NCI-H1694 (cell line): ENCODE measurements at regions not wholly inside any gene's neighbourhood (a gene's known extent, or its start where the extent isn't known, plus 50 kb on each side); places are given as distances from the start of the nearest gene placed in this dataset.

Experiments used
- DNase-seq: peaks from one replicate; lab custom pipeline; 2025; lab: John Stamatoyannopoulos, UW

GRCh38 chr9:108645520-108645919 lies 210.3 kb downstream of the ACTL7B start:
- DNase-seq = no peak

DNA sequence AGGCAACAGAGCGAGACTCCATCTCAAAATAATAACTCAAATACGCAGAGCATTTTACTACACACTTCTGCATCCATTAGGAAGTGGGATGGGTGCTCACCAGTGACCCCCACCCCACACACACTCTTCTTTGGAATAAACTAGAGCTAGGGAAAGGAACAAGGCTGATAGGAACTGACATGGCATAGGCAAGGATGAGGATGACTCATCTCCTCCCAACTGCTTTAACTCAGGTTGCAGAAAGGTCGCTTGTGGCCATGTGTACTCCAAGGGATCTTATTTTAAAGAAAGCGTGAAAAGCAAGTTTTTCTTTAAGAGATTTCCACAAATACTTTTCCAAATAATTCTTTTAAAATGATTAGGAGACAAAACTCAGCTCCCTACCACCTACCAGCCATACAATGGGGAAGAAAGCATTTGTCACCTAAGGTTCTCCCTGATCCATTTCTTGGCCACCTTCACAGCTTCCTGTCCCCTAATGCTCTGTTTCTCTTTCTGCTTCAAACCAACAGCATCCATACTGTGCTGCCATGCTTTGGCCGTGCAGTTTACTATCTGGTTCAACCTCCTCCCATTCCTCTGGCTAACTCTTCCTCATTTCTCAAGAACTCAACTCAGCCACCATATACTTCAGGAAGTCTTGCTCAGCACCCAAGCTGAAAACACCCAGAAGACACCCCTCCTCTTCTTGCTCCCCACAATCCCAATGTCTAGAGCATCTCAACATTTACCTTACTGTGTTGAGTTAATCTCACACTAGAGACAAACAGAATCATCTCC lies 211.9 kb downstream of the ACTL7B start:
- DNase-seq = no peak

- DNase-seq = no peak
These were observed 212.9 kb downstream of the ACTL7B start for GRCh38 chr9:108642871-108643270.

DNA sequence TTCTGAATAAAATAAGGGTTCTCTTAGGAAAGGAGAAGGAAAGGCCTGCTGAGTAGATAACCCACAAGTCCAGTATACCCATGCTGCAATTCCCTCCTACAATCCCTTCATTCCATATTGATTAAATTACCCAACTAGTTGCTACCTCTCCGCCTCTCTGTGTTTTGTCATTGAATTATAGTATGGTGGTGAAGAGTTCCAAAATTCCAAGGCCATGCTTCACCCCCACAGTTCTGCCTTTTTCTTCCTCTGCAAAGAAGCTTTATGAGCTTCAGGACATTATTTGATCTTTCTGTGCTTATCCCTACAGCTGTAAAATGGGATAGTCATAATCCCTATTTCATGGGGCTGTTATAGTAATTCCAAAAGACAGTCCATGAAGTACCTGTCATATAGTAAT lies 215.6 kb downstream of the ACTL7B start:
- DNase-seq = no peak

- DNase-seq = no peak
These were observed 216.1 kb downstream of the ACTL7B start for GRCh38 chr9:108639696-108640095.

- DNase-seq = no peak
These were observed 216.7 kb downstream of the ACTL7B start for GRCh38 chr9:108639091-108639490.

GRCh38 chr9:108637340-108637739 lies 218.4 kb downstream of the ACTL7B start:
- no peak for DNase-seq

- no peak for DNase-seq
These were observed 219.8 kb downstream of the ACTL7B start for GRCh38 chr9:108636013-108636412.

GRCh38 chr9:108634672-108635462 lies 220.9 kb downstream of the ACTL7B start:
- no peak for DNase-seq

DNA sequence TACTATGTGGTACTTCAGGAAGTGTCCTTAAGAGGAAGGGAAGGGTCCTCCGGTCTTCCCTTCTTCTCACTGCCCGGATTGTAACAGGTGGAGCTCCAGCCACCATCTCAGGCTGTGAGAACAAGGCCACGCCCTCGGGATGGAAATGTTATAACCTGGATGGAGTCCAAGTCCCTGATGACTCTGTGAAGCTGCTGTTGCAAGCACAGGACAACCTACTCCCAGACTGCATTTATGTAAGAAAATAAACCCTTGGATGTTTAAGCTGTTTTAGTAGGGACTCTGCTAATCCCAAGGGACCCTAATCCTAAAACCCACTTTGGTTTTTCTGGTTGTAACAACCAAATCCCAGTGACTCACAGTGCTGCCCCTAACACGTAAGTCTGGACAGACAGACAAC lies 221.6 kb downstream of the ACTL7B start:
- DNase-seq = peak; percentile 39

GRCh38 chr9:108631496-108632285 lies 224.1 kb downstream of the ACTL7B start:
- DNase-seq = no peak

- DNase-seq = no peak
These were observed 227.5 kb downstream of the ACTL7B start for GRCh38 chr9:108628316-108628715.

DNA sequence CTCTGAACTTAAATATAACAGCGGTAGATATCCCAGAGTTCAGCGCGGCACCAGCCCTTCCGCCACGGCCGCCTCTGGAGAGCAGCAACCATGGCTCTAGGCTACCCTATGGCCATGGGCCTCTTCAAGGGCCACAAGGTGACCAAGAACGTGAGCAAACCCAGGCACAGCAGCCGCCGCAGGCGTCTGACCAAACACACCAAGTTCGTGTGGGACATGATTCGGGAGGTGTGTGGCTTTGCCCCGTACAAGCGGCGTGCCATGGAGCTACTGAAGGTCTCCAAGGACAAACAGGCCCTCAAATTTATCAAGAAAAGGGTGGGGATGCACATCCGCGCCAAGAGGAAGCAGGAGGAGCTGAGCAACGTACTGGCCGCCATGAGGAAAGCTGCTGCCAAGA lies 229.0 kb downstream of the ACTL7B start:
- no peak for DNase-seq

- no peak for DNase-seq
These were observed 233.6 kb downstream of the ACTL7B start for GRCh38 chr9:108621991-108622855.

- DNase-seq = no peak
These were observed 235.0 kb downstream of the ACTL7B start for GRCh38 chr9:108620767-108621166.

DNA sequence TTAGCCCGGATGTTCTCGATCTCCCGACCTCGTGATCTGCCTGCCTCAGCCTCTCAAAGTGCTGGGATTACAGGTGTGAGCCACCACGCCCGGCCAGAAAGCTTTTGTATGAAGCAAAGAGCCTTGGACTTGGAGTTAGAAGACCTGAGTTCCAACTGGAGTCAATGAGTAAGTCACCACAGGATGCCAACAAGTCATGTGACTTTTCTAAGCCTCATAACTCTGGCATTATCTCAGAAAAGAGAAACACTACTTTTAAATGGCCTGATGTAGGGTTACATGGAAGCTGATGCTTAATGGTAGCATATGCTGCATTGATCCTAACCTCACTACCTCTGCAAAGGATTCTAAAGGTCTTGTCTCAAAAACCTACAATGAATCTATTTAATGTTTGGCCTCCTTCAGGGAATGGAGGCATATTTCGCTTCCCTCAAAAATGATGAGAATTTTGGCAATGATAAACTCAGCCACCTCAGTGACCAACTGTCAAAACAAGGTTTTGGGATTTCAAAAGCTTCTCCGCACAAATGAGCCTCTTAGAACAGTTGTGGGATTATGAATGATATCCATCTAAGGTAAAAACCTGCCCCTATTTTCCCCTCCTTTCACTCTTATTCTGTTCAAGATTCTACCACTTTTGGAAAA lies 236.8 kb downstream of the ACTL7B start:
- DNase-seq = no peak

DNA sequence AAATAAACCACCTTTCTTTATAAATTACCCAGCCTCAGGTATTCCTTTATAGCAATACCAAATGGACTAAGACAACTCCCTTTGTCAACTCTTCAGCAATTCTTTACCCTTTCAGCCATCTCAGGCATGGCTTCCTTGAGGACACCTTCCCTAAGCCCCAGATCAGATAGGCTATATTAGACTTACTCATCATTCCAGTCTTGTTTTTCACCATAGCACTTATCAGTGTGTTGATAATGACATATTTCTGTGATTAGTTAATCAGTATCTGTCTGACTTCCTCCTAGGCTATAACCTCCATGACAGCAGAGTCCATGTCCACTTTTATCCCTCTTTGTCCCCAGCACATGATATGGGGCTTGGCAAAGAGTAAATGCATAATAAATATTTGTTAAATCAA lies 238.1 kb downstream of the ACTL7B start:
- no peak for DNase-seq

- DNase-seq = no peak
These were observed 240.6 kb downstream of the ACTL7B start for GRCh38 chr9:108615152-108615551.

DNA sequence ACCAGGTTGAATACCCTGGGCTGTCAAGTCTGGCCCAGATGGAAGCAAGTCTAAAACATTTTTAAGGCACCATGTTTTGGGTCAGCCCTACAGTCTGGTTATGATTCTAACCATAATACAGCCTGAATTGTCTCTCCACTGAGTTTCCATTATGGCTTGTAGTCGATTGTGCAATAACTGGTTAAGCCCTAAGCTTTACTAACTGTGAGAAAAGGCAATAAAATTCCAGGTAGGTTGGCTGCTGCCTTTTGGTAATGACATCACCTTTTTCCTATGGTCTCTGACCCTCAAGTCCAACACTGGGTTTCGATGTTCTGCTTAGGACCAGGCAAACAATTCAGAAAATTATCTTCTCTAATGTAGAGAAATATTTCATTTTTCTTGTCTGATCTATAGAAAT lies 243.3 kb downstream of the ACTL7B start:
- DNase-seq = no peak

GRCh38 chr9:108609897-108610253 lies 245.9 kb downstream of the ACTL7B start:
- no peak for DNase-seq

GRCh38 chr9:108609227-108609896 lies 246.4 kb downstream of the ACTL7B start:
- DNase-seq = no peak
